ENCODE measurements at regions not wholly inside any gene's neighbourhood (a gene's known extent, or its start where the extent isn't known, plus 50 kb on each side); places are given as distances from the start of the nearest gene placed in this dataset.

DNA sequence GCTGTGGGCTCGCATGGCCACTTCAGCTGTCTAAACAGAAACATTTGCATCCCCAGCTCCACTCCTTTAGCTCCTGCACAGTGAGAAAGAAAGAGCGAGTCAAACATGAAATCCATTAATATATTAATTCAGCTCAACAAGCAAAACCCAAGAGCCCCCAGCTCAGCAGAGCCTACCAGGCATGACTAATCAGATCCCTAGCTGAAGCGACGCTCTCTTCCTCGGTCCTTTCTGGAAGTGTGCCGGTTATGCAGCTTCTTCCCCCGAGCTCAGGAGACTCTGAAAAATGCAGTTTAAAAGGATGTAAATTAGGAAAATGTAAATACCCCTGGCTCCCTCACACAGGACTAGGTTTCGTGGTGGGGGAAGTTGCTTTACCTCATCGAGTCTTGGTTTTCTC lies 221.5 kb downstream of the ANKRD30B start (continued):
- TF ChIP-seq AR (CRISPR knock-in tag; IDR thresholded peaks at IDR 0.05) (no peak), SMAD3 (CRISPR knock-in tag; IDR thresholded peaks at IDR 0.05; ENCODE audit: borderline replicate concordance) (no peak), TEAD1 (CRISPR knock-in tag; IDR thresholded peaks at IDR 0.05) (no peak), PRRX2 (CRISPR knock-in tag; IDR thresholded peaks at IDR 0.05) (no peak)

DNA sequence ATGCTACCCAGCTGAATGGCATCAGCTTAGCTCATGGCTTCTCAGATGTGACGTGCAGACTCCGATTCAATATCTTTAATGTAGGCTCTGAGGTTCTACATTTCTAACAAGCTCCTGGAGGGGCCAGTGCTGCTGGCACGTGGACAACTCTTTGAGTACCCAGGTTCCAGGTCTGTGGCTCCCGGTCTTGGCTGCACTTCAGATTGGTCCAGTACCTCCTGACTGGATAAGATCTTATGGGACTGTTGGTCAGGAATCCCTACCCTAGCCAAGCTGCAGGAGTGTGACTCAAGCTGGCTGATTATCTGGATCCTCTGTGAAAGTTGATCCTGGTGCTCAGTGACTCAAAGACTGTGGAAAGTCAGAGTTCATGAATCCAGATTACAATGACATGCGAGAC lies 222.1 kb downstream of the ANKRD30B start:
- DNase-seq (ENCODE audit: low spot score), result no peak
- Mint-ChIP-seq H3K4me3 (no peak overlapping the region), H3K27me3 (ENCODE audit: low read depth) (peaks cover 8% of the 10 kb centered on the region), H3K36me3 (peaks cover 54% of the 10 kb centered on the region), H3K4me1 (no peaks in the 10 kb centered on the region), H3K27ac (no peak overlapping the region), H3K9me3 (peaks cover 49% of the 10 kb centered on the region)
- ATAC-seq, result no peak
- CTCF ChIA-PET, result no interaction called here
- POLR2A ChIA-PET, result no interaction called here
- TF ChIP-seq CREM (CRISPR knock-in tag; IDR thresholded peaks at IDR 0.05), result no peak
- no peak for TF ChIP-seq GABPB1 (CRISPR knock-in tag; IDR thresholded peaks at IDR 0.05)
- no peak for TF ChIP-seq AR (CRISPR knock-in tag; IDR thresholded peaks at IDR 0.05)
- TF ChIP-seq CREB1 (CRISPR knock-in tag; IDR thresholded peaks at IDR 0.05), result no peak
- TF ChIP-seq, protein P1, sequence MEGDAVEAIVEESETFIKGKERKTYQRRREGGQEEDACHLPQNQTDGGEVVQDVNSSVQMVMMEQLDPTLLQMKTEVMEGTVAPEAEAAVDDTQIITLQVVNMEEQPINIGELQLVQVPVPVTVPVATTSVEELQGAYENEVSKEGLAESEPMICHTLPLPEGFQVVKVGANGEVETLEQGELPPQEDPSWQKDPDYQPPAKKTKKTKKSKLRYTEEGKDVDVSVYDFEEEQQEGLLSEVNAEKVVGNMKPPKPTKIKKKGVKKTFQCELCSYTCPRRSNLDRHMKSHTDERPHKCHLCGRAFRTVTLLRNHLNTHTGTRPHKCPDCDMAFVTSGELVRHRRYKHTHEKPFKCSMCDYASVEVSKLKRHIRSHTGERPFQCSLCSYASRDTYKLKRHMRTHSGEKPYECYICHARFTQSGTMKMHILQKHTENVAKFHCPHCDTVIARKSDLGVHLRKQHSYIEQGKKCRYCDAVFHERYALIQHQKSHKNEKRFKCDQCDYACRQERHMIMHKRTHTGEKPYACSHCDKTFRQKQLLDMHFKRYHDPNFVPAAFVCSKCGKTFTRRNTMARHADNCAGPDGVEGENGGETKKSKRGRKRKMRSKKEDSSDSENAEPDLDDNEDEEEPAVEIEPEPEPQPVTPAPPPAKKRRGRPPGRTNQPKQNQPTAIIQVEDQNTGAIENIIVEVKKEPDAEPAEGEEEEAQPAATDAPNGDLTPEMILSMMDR (IDR thresholded peaks at IDR 0.05), result no peak
- no peak for TF ChIP-seq ZNF423 (CRISPR knock-in tag; IDR thresholded peaks at IDR 0.05)
- no peak for TF ChIP-seq ZNF317 (CRISPR knock-in tag; IDR thresholded peaks at IDR 0.05; ENCODE audit: borderline replicate concordance, low read depth)
- no peak for TF ChIP-seq ZNF281 (CRISPR knock-in tag; IDR thresholded peaks at IDR 0.05)
- TF ChIP-seq ZNF396 (CRISPR knock-in tag; IDR thresholded peaks at IDR 0.05; ENCODE audit: borderline replicate concordance), result no peak
- no peak for TF ChIP-seq JAZF1 (CRISPR knock-in tag; IDR thresholded peaks at IDR 0.05)
- TF ChIP-seq, protein P2, sequence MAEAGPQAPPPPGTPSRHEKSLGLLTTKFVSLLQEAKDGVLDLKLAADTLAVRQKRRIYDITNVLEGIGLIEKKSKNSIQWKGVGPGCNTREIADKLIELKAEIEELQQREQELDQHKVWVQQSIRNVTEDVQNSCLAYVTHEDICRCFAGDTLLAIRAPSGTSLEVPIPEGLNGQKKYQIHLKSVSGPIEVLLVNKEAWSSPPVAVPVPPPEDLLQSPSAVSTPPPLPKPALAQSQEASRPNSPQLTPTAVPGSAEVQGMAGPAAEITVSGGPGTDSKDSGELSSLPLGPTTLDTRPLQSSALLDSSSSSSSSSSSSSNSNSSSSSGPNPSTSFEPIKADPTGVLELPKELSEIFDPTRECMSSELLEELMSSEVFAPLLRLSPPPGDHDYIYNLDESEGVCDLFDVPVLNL (CRISPR knock-in tag; IDR thresholded peaks at IDR 0.05; ENCODE audit: borderline replicate concordance, low read depth), result no peak
- no peak for TF ChIP-seq GRHL2 (CRISPR knock-in tag; IDR thresholded peaks at IDR 0.05; ENCODE audit: insufficient replicate concordance, severe bottlenecking)
- TF ChIP-seq RORB (CRISPR knock-in tag; IDR thresholded peaks at IDR 0.05), result no peak
- TF ChIP-seq ZNF232 (CRISPR knock-in tag; IDR thresholded peaks at IDR 0.05), result no peak
- TF ChIP-seq, protein P3, sequence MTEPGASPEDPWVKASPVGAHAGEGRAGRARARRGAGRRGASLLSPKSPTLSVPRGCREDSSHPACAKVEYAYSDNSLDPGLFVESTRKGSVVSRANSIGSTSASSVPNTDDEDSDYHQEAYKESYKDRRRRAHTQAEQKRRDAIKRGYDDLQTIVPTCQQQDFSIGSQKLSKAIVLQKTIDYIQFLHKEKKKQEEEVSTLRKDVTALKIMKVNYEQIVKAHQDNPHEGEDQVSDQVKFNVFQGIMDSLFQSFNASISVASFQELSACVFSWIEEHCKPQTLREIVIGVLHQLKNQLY (CRISPR knock-in tag; IDR thresholded peaks at IDR 0.05), result no peak
- TF ChIP-seq USF1 (CRISPR knock-in tag; IDR thresholded peaks at IDR 0.05), result no peak
- no peak for TF ChIP-seq ZNF121 (CRISPR knock-in tag; IDR thresholded peaks at IDR 0.05)
- no peak for TF ChIP-seq FOXP1 (CRISPR knock-in tag; IDR thresholded peaks at IDR 0.05; ENCODE audit: borderline replicate concordance)
- no peak for TF ChIP-seq FOXK1 (CRISPR knock-in tag; IDR thresholded peaks at IDR 0.05)

Data from WTC11 (cell line).